ENCODE measurements at regions not wholly inside any gene's neighbourhood (a gene's known extent, or its start where the extent isn't known, plus 50 kb on each side); places are given as distances from the start of the nearest gene placed in this dataset.
"Not testable (repeated sequence)": the region's sequence is repeated elsewhere in the genome, so short reads cannot be mapped to it uniquely, and the experiment has no call there.

DNA sequence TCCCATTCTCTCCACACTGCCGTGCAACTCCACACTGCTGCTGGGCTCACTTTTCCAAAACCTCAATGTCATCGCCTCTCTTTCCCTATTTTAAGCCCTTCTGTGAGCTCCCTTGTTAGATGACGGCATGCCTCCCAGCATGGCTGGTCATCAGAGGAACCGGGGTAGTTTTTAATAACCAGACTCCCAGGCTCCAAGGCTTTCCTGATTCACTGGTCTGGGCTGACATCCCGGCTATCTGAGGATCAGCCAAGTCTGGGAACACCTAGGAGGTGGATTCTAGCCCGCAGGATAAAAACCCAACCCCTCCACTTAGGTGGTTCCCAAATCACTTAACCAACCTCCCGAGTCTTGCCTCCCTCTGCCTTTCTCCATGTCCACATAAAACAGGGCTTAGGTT is 295.4 kb upstream of the FZD8 start:
- ChIA-PET CTCF (no interaction called here), POLR2A (ENCODE audit: low non-redundant PET) (no interaction called here)
- no peak overlapping the region for H3K27ac ChIP-seq
- TF ChIP-seq, protein P1, sequence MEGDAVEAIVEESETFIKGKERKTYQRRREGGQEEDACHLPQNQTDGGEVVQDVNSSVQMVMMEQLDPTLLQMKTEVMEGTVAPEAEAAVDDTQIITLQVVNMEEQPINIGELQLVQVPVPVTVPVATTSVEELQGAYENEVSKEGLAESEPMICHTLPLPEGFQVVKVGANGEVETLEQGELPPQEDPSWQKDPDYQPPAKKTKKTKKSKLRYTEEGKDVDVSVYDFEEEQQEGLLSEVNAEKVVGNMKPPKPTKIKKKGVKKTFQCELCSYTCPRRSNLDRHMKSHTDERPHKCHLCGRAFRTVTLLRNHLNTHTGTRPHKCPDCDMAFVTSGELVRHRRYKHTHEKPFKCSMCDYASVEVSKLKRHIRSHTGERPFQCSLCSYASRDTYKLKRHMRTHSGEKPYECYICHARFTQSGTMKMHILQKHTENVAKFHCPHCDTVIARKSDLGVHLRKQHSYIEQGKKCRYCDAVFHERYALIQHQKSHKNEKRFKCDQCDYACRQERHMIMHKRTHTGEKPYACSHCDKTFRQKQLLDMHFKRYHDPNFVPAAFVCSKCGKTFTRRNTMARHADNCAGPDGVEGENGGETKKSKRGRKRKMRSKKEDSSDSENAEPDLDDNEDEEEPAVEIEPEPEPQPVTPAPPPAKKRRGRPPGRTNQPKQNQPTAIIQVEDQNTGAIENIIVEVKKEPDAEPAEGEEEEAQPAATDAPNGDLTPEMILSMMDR (conservative IDR thresholded peaks at IDR 0.05; ENCODE audit: low read depth): no peak
- no peak for DNase-seq (ENCODE audit: low spot score)

DNA sequence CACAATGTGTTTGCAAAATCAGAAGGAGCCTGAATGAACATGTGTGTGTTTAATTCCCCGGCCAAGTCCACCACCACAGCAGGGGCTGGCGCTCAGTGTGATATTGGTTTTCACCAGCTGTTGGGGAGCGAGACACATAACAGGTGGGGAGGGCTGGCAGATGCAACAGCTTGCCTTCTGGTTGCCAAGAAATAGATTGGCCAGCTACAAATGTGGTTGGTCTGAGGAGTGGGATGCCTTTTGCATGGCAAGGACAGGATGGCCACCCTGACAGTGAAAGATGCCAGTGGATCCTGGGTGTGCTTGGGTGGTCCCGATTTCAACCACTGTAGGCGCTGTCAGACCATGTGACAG is 292.5 kb upstream of the FZD8 start:
- POLR2A ChIA-PET (ENCODE audit: low non-redundant PET): no interaction called here
- DNase-seq (ENCODE audit: low spot score): no peak
- TF ChIP-seq, protein P1 (conservative IDR thresholded peaks at IDR 0.05; ENCODE audit: low read depth): no peak
- no peak overlapping the region for H3K27ac ChIP-seq
- CTCF ChIA-PET: no interaction called here

DNA sequence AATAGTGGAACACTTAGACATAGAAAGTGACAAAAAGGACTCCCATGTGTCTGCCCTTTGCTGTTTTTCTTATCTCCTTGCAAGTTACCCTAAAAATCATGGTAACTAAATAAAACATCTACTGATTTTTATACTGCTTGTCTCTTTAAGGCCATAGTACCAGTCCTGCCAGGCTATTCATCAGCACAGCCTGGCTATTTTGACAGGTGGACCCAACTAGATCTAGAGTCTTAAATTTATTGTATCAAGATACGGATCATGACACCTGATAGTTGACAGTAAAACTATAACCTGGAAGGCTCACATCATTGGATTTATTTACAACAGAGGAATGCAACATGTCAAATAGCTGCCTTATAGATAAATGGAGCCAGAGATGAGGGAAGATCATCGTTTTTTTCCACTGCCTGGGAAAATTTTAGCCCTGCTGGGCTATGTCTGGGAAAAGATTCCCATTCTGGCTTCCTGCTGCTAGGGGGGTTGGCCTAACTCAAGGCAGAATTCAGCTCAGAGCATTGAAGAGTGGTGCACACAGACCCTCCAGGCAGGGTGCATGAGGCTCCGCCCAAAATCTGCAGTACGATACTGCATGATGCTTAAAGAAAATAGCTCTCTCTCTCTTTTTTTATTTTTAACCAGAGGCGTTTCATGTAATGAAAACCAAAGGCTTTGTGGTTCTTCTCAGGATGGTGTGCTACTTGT is 292.0 kb upstream of the FZD8 start:
- TF ChIP-seq, protein P1 (conservative IDR thresholded peaks at IDR 0.05; ENCODE audit: low read depth): no peak
- no peak overlapping the region for H3K27ac ChIP-seq
- no peak for DNase-seq (ENCODE audit: low spot score)
- POLR2A ChIA-PET (ENCODE audit: low non-redundant PET): no interaction called here
- CTCF ChIA-PET: no interaction called here

DNA sequence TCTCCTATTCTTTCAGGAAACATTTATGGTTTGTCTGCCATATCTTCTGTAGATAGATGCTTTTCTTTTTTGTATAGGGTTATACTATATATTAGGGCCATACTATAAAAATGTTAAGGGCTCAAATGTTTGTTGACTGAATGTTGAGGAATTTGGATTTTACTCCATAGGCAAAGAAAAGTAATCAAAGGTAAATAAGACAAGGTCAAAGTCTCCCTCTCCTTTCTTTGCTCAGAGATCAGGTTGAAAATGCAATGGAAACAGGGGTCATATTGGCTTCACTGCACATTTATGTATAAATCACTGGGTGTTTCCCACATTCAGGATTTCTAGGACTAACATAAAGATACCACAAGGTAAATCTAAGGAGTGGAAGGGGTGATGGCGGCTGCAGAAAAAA is 291.4 kb upstream of the FZD8 start:
- ChIA-PET POLR2A (ENCODE audit: low non-redundant PET) (no interaction called here), CTCF (no interaction called here)
- TF ChIP-seq, protein P1 (conservative IDR thresholded peaks at IDR 0.05; ENCODE audit: low read depth): no peak
- no peak for DNase-seq (ENCODE audit: low spot score)
- no peak overlapping the region for H3K27ac ChIP-seq

DNA sequence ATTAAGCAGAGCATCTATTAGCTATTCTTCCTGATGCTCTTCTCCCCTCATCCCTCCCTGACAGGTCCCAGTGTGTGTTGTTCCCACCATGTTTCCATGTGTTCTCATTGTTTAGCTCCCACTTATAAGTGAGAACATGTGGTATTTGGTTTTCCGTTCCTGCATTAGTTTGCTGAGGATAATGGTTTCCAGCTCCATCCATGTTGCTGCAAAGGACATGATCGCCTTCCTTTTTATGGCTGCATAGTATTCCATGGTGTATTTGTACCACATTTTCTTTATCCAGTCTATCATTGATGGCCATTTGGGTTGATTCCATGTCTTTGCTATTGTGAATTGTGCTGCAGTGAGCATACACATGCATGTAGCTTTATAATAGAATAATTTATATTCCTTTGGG is 287.9 kb upstream of the FZD8 start:
- H3K27ac ChIP-seq; CTCF ChIA-PET; DNase-seq (ENCODE audit: low spot score); POLR2A ChIA-PET (ENCODE audit: low non-redundant PET): not testable (repeated sequence)

DNA sequence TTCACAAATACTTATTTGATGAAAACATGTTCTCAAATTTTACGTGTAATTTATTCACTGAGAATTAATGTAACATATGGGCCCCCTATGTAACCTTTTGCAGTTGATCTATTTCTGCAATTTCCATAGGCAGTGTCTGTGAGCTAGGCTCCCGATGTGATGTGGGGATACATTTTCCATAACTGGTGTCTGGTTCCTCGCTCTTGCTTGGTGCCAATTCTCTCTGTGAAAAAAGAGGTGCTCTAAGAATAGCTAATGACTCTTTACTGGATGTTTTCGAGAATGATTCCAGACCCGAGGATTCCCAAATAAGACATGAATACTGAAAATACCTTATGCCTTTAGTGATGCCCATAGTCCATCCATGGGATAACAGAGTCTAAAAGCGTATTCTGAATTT is 286.7 kb upstream of the FZD8 start:
- H3K27ac ChIP-seq: no peak overlapping the region
- ChIA-PET CTCF (interaction anchor here (1.2 kb wide), 1 partner anchor 12 kb away, joined by 4 read pairs; no protein-coding TSS in a partner anchor), POLR2A (ENCODE audit: low non-redundant PET) (no interaction called here)
- no peak for DNase-seq (ENCODE audit: low spot score)
- TF ChIP-seq, protein P1 (conservative IDR thresholded peaks at IDR 0.05; ENCODE audit: low read depth): no peak

DNA sequence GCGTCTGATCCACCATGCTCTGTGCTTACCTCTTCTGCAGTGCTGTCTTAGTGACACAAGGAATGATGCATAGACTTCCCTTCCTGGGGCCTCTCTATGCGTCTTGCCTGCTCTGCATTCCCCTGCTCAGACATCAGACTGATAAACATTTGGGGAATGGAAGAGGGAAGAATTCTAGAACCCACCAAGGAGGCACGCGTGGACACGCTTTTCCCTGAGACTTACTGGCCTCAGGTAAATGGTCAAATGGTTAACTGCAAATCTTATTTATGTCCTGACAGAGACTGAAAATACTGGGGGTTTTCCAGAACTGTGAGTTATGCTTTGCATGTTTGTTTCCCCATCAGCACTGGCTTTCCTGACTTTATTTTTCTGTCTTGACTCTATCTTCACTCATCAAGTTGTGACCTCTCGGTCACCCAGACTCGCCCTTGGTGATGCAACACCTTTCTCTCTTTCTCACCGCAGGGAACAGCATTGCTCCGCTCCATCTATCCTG is 285.9 kb upstream of the FZD8 start:
- no peak overlapping the region for H3K27ac ChIP-seq
- CTCF ChIA-PET: interaction anchor here (0.7 to 1.2 kb wide), 2 partner anchors 11 to 820 kb away, joined by 3 to 4 read pairs; no protein-coding TSS in a partner anchor
- POLR2A ChIA-PET (ENCODE audit: low non-redundant PET): no interaction called here
- TF ChIP-seq, protein P1 (conservative IDR thresholded peaks at IDR 0.05; ENCODE audit: low read depth): no peak
- no peak for DNase-seq (ENCODE audit: low spot score)

Measured in RWPE1 (cell line).